IMR-90 (cell line): ENCODE measurements at regions not wholly inside any gene's neighbourhood (a gene's known extent, or its start where the extent isn't known, plus 50 kb on each side); places are given as distances from the start of the nearest gene placed in this dataset.
A peak's percentile ranks its signal among the peaks of the same experiment; 100 is the strongest.

Experiments
- ATAC-seq: fragments of 200-7000 bp; cut with Tn5 transposase; 2 replicates; pipeline ENCODE4 v1.9.1; 2020; ENCODE audit warnings: low read depth, mild to moderate bottlenecking, moderate library complexity
- BruUV-seq: library from RNA; stranded (reverse); fragments of 400-500 nt; replicated peaks from 2 replicates; lab custom pipeline; 2021; lab: Mats Ljungman, UMichigan
- CTCF ChIA-PET: fragments of 300-600 bp; formaldehyde crosslinking; extraction: SDS; loops from one replicate; lab custom pipeline; 2021; ENCODE audit warnings: antibody characterized with exemption; lab: Yijun Ruan, JAX
- POLR2A ChIA-PET: fragments of 300-600 bp; sonication (Branson Sonifier 250); formaldehyde crosslinking; loops from one replicate; lab custom pipeline; 2022; ENCODE audit warnings: antibody characterized with exemption; ENCODE audit not compliant: unreplicated experiment; lab: Charles Lee
- DNase-seq: peaks from one replicate; pipeline ENCODE4 v3.0.0; 2013
- H2AFZ ChIP-seq: replicated peaks from 2 replicates; pipeline ENCODE3; 2013; ENCODE audit warnings: low read length, mild to moderate bottlenecking; ENCODE audit not compliant: poor library complexity
- H2AK5ac ChIP-seq: 2 replicates; pipeline ENCODE4 v1.6.1; 2013; ENCODE audit warnings: low read depth, low read length, inconsistent platforms
- H2AK9ac ChIP-seq: replicated peaks from 2 replicates; pipeline ENCODE3; 2013; ENCODE audit warnings: mild to moderate bottlenecking, low read depth, low read length, moderate library complexity; ENCODE audit not compliant: poor library complexity
- H2BK120ac ChIP-seq: 2 replicates; pipeline ENCODE4 v1.6.1; 2013; ENCODE audit warnings: low read depth, low read length, inconsistent platforms
- H2BK15ac ChIP-seq: 3 replicates; pipeline ENCODE4 v1.6.1; 2013; ENCODE audit warnings: low read depth, low read length, inconsistent platforms
- H2BK20ac ChIP-seq: 2 replicates; pipeline ENCODE4 v1.6.1; 2013; ENCODE audit warnings: low read depth, mild to moderate bottlenecking, inconsistent platforms, low read length, moderate library complexity
- H2BK5ac ChIP-seq: 2 replicates; pipeline ENCODE4 v1.6.1; 2013; ENCODE audit warnings: mild to moderate bottlenecking, low read depth, low read length, inconsistent platforms; ENCODE audit not compliant: poor library complexity, severe bottlenecking
- H3K14ac ChIP-seq: replicated peaks from 2 replicates; pipeline ENCODE4 v1.6.1; 2013; ENCODE audit warnings: low read depth, low read length, inconsistent platforms
- H3K18ac ChIP-seq: 2 replicates; pipeline ENCODE4 v1.6.1; 2013; ENCODE audit warnings: low read depth, low read length, control low read depth
- H3K23ac ChIP-seq: 2 replicates; pipeline ENCODE4 v1.6.1; 2013; ENCODE audit warnings: low read depth, low read length, inconsistent platforms
- H3K27ac ChIP-seq: 2 replicates; pipeline ENCODE4 v1.5.1; 2013; ENCODE audit warnings: mild to moderate bottlenecking, control low read depth, low read length; ENCODE audit not compliant: insufficient read depth
- H3K27me3 ChIP-seq: 2 replicates; pipeline ENCODE4 v1.6.1; 2013; ENCODE audit warnings: low read length; ENCODE audit not compliant: control insufficient read depth, insufficient read depth
- H3K36me3 ChIP-seq: 2 replicates; pipeline ENCODE4 v1.6.1; 2013; ENCODE audit warnings: low read length, mixed read lengths; ENCODE audit not compliant: control insufficient read depth, insufficient read depth
- H3K4ac ChIP-seq: 2 replicates; pipeline ENCODE4 v1.6.1; 2013; ENCODE audit warnings: low read depth, low read length, inconsistent platforms
- H3K4me1 ChIP-seq: 2 replicates; pipeline ENCODE4 v1.6.1; 2013; ENCODE audit warnings: low read length, mixed read lengths; ENCODE audit not compliant: control insufficient read depth, insufficient read depth
- H3K4me2 ChIP-seq: 2 replicates; pipeline ENCODE4 v1.6.1; 2013; ENCODE audit warnings: low read depth, mild to moderate bottlenecking, control low read depth, low read length, moderate library complexity
- H3K4me3 ChIP-seq: 2 replicates; pipeline ENCODE4 v1.5.1; 2013; ENCODE audit warnings: low read depth, mild to moderate bottlenecking, control low read depth, low read length, moderate library complexity; ENCODE audit not compliant: insufficient read depth
- H3K56ac ChIP-seq: 2 replicates; pipeline ENCODE4 v1.6.1; 2013; ENCODE audit warnings: low read length, inconsistent platforms; ENCODE audit not compliant: insufficient read depth; ENCODE audit errors: extremely low read depth
- H3K79me1 ChIP-seq, 2 experiments: 2 replicates each; pipeline ENCODE4 v1.6.1; 2013; ENCODE audit warnings: low read length in 2 of 2, inconsistent platforms in 1 of 2, low read depth in 1 of 2
- H3K9ac ChIP-seq: 2 replicates; pipeline ENCODE4 v1.6.1; 2013; ENCODE audit warnings: low read depth, low read length, control low read depth
- H3K9me1 ChIP-seq: 2 replicates; pipeline ENCODE4 v1.6.1; 2013; ENCODE audit warnings: low read length, inconsistent platforms; ENCODE audit not compliant: insufficient read depth
- H3K9me3 ChIP-seq: 2 replicates; pipeline ENCODE4 v1.6.1; 2013; ENCODE audit warnings: low read length; ENCODE audit not compliant: control insufficient read depth, insufficient read depth
- H4K20me1 ChIP-seq: 2 replicates; pipeline ENCODE4 v1.6.1; 2013; ENCODE audit warnings: low read length, inconsistent platforms; ENCODE audit not compliant: insufficient read depth
- H4K5ac ChIP-seq: 2 replicates; pipeline ENCODE4 v1.6.1; 2013; ENCODE audit warnings: mild to moderate bottlenecking, low read depth, low read length, control low read depth
- H4K8ac ChIP-seq, 2 experiments: 2 replicates each; pipeline ENCODE4 v1.6.1; 2013; ENCODE audit warnings: low read depth in 2 of 2, low read length in 2 of 2, control low read depth in 1 of 2, inconsistent platforms in 1 of 2
- H4K91ac ChIP-seq: 2 replicates; pipeline ENCODE4 v1.6.1; 2013; ENCODE audit warnings: low read depth, low read length, inconsistent platforms; ENCODE audit not compliant: insufficient read depth
- CEBPB ChIP-seq: IDR thresholded peaks from 2 replicates; pipeline ENCODE4 v1.6.1; 2012; ENCODE audit warnings: low read depth, low read length, improper control_type of control experiment
- MXI1 ChIP-seq: IDR thresholded peaks from 2 replicates; pipeline ENCODE4 v1.6.1; 2012; ENCODE audit warnings: low read depth, mild to moderate bottlenecking, low read length, moderate library complexity, borderline replicate concordance
- WGBS, 2 experiments: methylation state at CpG; one replicate each; pipeline versions ENCODE4 v1.1.5 to v1.1.7; 2013; ENCODE audit warnings: missing lambda C conversion rate in 2 of 2; ENCODE audit not compliant: insufficient read length in 1 of 2; ENCODE audit errors: extremely low coverage in 2 of 2; 5-methylcytosine and 5-hydroxymethylcytosine counted together
- dilution Hi-C: fragments of 300-500 bp; cut with HindIII; formaldehyde crosslinking; loops from one replicate; pipeline ENCODE4 v1.14.3; 2018; ENCODE audit warnings: low sequenced_read_pairs; ENCODE audit not compliant: unreplicated experiment
- in situ Hi-C: fragments of 300-500 bp; cut with MboI; formaldehyde crosslinking; loops from 3 replicates; pipeline ENCODE4 v1.14.3; 2019; ENCODE audit warnings: low sequenced_read_pairs, inconsistent platforms, mixed read lengths
- intact Hi-C: fragments of 100-400 bp; cut with micrococcal nuclease; formaldehyde crosslinking; loops from 2 replicates; pipeline ENCODE4 v1.10.0; 2022

- Histone ChIP-seq H3K79me1 (no peaks in the 10 kb centered on the region), H3K4me1 (peaks cover 6% of the 10 kb centered on the region), H3K14ac (no peak overlapping the region), H2AK9ac (no peak overlapping the region), H3K9me1 (no peaks in the 10 kb centered on the region), H3K4me2 (no peak overlapping the region), H3K9ac (no peak overlapping the region), H3K27me3 (peaks cover 4% of the 10 kb centered on the region; the same call in 1 of the 2 replicates), H3K4me3 (no peak overlapping the region), H2BK15ac (no peak overlapping the region), H3K27ac (no peak overlapping the region), H3K4ac (no peak overlapping the region), H4K91ac (no peak overlapping the region), H3K56ac (no peak overlapping the region), H3K23ac (no peak overlapping the region), H4K5ac (no peak overlapping the region), H4K8ac (no peak overlapping the region), H3K18ac (no peak overlapping the region), H2AK5ac (no peak overlapping the region), H4K20me1 (no peaks in the 10 kb centered on the region), H2AFZ (no peak overlapping the region), H2BK20ac (no peak overlapping the region), H2BK120ac (no peak overlapping the region), H2BK5ac (no peak overlapping the region), H3K36me3 (no peaks in the 10 kb centered on the region), H3K9me3 (no peaks in the 10 kb centered on the region)
- CTCF ChIA-PET, result no interaction called here
- TF ChIP-seq CEBPB, result peak; percentile 96
- no peak for TF ChIP-seq MXI1
- in situ Hi-C loops (no loop called here), dilution Hi-C loops (no loop called here), intact Hi-C loops (no loop called here)
- BruUV-seq, result no TSS peak
- DNase-seq (peak; percentile 89), ATAC-seq (peak; percentile 37)
- WGBS, 2 experiments, result 100% methylated on average over 1 of the region's 4 CpGs; no CpG with 5 or more reads in 1 of the 2 experiments
- POLR2A ChIA-PET, result no interaction called here
These were observed 57.2 kb upstream of the UBE2E1 start for GRCh38 chr3:23748398-23749110.
